ENCODE measurements at regions not wholly inside any gene's neighbourhood (a gene's known extent, or its start where the extent isn't known, plus 50 kb on each side); places are given as distances from the start of the nearest gene placed in this dataset.
"Not testable (repeated sequence)": the region's sequence is repeated elsewhere in the genome, so short reads cannot be mapped to it uniquely, and the experiment has no call there.

DNA sequence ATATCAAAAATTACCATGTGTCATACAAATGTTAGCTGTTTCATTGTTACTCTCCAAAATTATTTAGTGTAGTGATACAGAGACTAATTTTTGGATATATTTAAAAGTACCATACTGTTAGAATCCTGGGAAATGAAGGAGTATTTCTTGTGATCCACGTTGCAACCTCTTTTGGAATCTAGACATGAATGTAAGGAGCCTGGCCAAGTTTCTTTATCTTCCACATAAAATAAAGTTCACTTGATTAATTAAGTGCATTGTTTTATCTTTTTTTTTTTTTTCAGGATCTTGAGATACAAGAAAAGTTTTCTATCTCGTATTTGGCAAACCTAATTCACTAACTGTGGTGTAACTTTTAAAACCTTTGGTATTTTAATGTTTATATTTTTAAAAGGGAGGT lies 270.7 kb downstream of the SOX4 start:
- H3K4me3 ChIP-seq (ENCODE audit: insufficient read depth, low read depth, low read length) = no peak overlapping the region
- H3K27me3 ChIP-seq (ENCODE audit: control insufficient read depth, insufficient read depth, low read length) = no peaks in the 10 kb centered on the region
- no peak for DNase-seq
- H3K36me3 ChIP-seq (replicated peaks; ENCODE audit: control insufficient read depth, insufficient read depth, low read length) = no peaks in the 10 kb centered on the region

DNA sequence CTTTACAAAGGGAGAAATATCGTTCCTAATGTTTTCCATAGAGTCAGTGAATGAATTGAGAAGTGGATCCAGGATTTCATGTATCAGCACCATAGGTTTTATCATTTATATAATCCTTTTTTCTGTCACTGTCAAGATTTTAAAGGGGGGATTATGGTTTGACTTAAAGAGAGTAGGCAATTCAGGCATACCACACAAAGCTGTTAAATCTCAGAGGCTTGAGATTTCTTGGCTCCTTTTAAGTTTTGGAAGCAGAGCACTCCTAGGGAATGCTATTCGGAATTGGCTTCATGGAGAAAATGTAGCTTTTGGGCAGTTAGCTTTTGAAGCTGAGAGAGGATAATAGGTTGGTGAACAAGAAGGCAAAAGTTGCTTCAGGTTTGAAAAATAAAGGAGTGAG lies 274.7 kb downstream of the SOX4 start:
- Histone ChIP-seq H3K27me3 (ENCODE audit: control insufficient read depth, insufficient read depth, low read length) (no peaks in the 10 kb centered on the region), H3K4me3 (ENCODE audit: insufficient read depth, low read depth, low read length) (no peak overlapping the region), H3K36me3 (replicated peaks; ENCODE audit: control insufficient read depth, insufficient read depth, low read length) (no peaks in the 10 kb centered on the region)
- DNase-seq = no peak

DNA sequence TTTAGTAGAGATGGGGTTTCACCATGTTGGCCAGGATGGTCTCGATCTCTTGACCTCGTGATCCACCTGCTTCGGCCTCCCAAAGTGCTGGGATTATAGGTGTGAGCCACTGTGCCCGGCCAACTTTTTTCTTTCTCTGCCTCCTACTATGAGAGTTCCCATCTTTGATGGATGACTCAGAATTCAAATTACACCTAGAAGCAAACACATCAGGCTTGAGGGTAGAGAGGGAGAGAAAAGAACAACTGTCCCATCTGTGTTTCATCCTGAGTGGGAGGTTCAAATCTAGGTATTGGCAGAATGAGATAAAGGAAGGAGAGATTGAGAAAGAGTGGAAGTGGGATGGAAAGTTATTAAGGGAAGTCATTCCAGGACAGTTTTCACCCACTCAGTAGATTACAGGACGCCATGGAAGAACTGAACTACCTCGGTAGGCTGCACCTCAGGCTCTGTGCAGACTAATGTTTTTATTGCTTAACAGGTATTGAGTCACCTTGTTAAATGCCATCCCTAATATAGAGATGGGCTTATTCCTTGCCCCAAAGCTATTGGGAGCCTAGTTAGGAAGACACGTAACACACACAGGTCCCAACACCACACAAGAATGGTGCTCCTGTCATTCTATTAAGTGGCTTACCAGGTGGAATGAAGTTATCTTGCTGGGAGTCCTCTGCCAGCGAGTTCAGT lies 275.7 kb downstream of the SOX4 start:
- no peak for DNase-seq
- Histone ChIP-seq H3K36me3 (replicated peaks; ENCODE audit: control insufficient read depth, insufficient read depth, low read length) (no peaks in the 10 kb centered on the region), H3K4me3 (ENCODE audit: insufficient read depth, low read depth, low read length) (no peak overlapping the region), H3K27me3 (ENCODE audit: control insufficient read depth, insufficient read depth, low read length) (no peaks in the 10 kb centered on the region)

DNA sequence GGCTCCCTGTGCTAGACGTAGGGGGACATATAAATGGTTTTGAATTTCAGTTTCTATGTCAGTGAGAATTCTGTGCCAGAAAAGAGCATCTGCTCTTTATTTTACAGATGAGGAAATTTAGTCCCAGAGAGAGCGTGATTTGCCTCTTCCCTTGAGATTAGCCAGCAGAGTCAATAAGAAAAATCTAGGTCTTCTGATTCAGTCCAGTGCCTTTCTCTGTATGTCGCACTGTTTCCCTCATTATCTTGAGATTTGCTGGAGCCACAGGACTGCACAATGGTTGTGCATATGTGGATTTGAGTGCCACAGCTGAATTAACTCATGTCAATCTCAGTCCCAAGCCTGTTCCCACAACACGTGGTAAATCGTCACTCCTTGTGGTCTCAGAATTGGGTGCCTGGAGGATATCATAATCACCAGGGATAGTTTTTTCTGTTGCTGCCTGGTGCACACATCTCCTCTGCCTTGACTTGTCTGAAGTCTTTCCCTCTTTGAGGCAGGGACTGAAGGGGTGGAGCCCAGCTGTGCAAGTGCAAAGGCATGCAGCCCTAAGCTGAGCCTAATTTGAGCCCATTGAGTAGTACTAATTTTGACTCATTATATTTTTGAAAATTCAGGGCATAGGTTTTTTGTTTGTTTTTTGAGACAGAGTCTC lies 276.7 kb downstream of the SOX4 start:
- no peak for DNase-seq
- H3K27me3 ChIP-seq (ENCODE audit: control insufficient read depth, insufficient read depth, low read length) = no peaks in the 10 kb centered on the region
- H3K4me3 ChIP-seq (ENCODE audit: insufficient read depth, low read depth, low read length) = no peak overlapping the region
- H3K36me3 ChIP-seq (replicated peaks; ENCODE audit: control insufficient read depth, insufficient read depth, low read length) = peaks cover 2% of the 10 kb centered on the region; the same call in 1 of the 2 replicates

DNA sequence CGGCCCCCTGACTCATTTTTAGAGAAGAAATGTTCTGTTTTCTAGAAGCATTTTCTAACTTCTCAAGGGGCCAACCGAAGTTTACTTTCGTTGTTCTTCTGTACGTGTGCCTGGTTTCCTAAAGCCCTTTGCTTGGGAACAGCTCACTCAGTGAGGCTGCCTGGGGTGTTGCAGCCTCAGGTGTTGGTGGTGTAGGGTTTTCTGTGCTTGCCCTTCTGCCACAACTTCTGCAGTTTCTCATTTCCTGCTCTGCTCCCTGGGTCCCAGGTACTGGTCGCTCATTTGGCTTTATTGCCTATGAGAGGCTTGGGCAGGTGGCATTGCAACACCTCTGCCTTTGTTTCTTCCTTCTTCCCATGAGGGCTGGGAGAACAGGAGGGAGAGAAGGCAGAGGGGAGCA lies 278.3 kb downstream of the SOX4 start:
- Histone ChIP-seq H3K4me3 (ENCODE audit: insufficient read depth, low read depth, low read length) (no peak overlapping the region), H3K36me3 (replicated peaks; ENCODE audit: control insufficient read depth, insufficient read depth, low read length) (peaks cover 2% of the 10 kb centered on the region; the same call in 1 of the 2 replicates), H3K27me3 (ENCODE audit: control insufficient read depth, insufficient read depth, low read length) (no peaks in the 10 kb centered on the region)
- no peak for DNase-seq

DNA sequence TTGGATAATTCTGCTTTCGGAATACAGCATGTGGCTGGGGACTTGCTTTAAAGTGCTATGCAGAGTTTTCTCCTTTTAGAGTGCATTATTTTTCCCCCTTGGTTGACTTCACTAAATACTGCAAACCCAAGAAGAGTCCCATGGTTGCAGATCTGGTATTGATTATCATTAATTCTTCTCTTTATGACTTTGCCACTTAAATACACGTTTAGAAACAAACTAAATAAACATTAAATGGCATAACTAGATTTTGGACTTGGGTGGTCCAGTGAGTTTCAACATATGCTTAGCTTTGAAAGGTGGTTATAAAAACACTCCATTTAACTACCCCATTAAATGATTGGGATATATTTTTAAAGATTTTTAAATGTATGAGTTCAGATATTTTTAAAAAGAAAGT lies 279.2 kb downstream of the SOX4 start:
- no peak for DNase-seq
- no peaks in the 10 kb centered on the region for H3K27me3 ChIP-seq (ENCODE audit: control insufficient read depth, insufficient read depth, low read length)
- H3K4me3 ChIP-seq (ENCODE audit: insufficient read depth, low read depth, low read length) = no peak overlapping the region
- H3K36me3 ChIP-seq (replicated peaks; ENCODE audit: control insufficient read depth, insufficient read depth, low read length) = peaks cover 2% of the 10 kb centered on the region; the same call in 1 of the 2 replicates

DNA sequence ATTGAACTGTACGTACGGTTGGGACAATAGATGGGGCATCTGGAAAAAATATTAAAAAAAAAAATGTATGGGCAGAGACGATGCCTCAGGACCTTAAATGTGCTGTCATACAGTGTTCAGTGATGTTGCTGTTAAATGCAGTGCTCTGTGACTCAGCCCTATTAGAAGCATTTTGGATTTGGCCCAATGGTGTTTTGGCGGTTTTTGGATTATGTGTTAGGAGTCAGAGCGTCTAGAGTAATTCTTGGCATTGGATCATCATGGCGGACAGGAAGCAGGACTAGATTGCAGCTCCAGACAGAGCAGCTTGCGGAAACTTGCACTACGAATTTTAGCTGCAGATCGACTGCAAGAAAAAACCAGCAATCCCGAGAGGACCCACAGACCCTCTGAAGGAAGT lies 280.0 kb downstream of the SOX4 start:
- no peak for DNase-seq
- no peaks in the 10 kb centered on the region for H3K27me3 ChIP-seq (ENCODE audit: control insufficient read depth, insufficient read depth, low read length)
- H3K36me3 ChIP-seq (replicated peaks; ENCODE audit: control insufficient read depth, insufficient read depth, low read length) = peaks cover 2% of the 10 kb centered on the region; the same call in 1 of the 2 replicates
- H3K4me3 ChIP-seq (ENCODE audit: insufficient read depth, low read depth, low read length) = no peak overlapping the region

DNA sequence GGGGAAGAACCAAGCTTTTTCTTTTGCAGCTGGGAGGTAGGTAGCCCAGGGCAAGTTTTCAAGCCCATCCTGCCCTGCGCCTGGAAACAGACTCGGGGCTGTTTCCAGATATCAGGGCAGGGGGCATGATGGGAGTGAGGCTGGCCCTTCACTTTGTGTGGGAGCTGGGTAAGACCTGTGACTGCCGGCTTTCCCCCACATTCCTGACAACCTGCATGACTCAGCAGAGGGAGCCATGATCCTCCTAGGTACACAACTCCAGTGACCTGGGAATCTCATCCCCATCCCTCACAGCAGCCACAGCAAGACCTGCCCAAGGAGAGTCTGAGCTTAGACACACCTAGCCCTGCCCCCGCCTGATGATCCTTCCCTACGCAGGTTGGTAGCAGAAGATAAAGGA lies 280.8 kb downstream of the SOX4 start:
- Histone ChIP-seq H3K4me3 (ENCODE audit: insufficient read depth, low read depth, low read length) (no peak overlapping the region), H3K27me3 (ENCODE audit: control insufficient read depth, insufficient read depth, low read length) (no peaks in the 10 kb centered on the region), H3K36me3 (replicated peaks; ENCODE audit: control insufficient read depth, insufficient read depth, low read length) (peaks cover 2% of the 10 kb centered on the region; the same call in 1 of the 2 replicates)
- DNase-seq = no peak

DNA sequence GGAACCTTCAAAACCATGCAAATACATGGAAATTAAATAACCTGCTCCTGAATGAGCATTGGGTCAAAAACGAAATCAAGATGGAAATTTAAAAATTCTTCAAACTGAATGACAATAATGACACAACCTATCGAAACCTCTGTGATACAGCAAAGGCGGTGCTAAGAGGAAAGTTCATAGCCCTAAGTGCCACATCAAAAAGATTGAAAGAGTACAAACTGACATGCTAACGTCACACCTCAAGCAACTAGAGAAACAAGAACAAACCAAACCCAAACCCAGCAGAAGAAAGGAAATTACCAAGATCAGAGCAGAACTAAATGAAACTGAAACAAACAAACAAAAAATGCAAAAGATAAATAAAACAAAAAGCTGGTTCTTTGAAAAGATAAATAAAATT lies 283.5 kb downstream of the SOX4 start:
- not testable (repeated sequence) for H3K27me3 ChIP-seq (ENCODE audit: control insufficient read depth, insufficient read depth, low read length); DNase-seq; H3K36me3 ChIP-seq (replicated peaks; ENCODE audit: control insufficient read depth, insufficient read depth, low read length); H3K4me3 ChIP-seq (ENCODE audit: insufficient read depth, low read depth, low read length)

DNA sequence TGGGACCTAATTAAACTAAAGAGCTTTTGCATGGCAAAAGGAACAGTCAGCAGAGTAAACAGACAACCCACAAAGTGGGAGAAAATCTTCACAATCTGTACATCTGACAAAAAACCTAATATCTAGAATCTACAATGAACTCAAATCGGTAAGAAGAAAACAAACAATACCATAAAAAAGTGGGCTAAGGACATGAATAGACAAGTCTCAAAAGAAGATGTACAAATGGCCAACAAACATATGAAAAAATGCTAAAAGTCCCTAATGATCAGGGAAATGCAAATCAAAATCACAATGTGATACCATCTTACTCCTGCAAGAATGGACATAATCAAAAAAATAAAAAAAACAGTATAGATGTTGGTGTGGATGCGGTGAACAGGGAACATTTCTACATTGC lies 286.7 kb downstream of the SOX4 start:
- H3K27me3 ChIP-seq (ENCODE audit: control insufficient read depth, insufficient read depth, low read length) = not testable (repeated sequence)

DNA sequence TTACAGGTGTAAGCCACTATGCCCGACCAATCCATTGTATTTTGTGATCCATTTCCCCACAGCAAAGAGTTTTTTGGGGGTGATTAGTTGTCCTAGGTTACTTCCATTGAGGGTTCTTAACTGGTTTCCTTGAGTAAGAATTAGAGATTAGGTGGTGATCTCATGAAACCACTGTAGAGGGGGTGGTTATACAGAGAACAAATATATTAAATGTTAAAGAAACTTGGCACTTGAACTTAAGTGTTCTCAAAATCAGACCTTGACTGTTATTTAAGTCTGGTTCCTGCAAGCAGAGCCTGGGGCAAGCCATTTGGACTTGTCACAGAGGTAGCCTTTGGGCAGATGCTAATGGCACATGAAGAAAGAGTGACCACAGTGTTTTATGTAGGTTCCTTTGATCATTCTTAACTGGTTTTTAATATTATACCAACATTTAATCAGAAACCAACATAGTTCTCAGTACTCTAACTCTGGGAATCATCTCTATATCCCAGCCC lies 288.5 kb downstream of the SOX4 start:
- no peaks in the 10 kb centered on the region for H3K36me3 ChIP-seq (replicated peaks; ENCODE audit: control insufficient read depth, insufficient read depth, low read length)
- DNase-seq = no peak
- H3K4me3 ChIP-seq (ENCODE audit: insufficient read depth, low read depth, low read length) = no peak overlapping the region
- H3K27me3 ChIP-seq (ENCODE audit: control insufficient read depth, insufficient read depth, low read length) = no peaks in the 10 kb centered on the region

More for the DNA sequence above, 286.7 kb downstream of the SOX4 start:
- H3K36me3 ChIP-seq (replicated peaks; ENCODE audit: control insufficient read depth, insufficient read depth, low read length); DNase-seq; H3K4me3 ChIP-seq (ENCODE audit: insufficient read depth, low read depth, low read length): not testable (repeated sequence)

DNA sequence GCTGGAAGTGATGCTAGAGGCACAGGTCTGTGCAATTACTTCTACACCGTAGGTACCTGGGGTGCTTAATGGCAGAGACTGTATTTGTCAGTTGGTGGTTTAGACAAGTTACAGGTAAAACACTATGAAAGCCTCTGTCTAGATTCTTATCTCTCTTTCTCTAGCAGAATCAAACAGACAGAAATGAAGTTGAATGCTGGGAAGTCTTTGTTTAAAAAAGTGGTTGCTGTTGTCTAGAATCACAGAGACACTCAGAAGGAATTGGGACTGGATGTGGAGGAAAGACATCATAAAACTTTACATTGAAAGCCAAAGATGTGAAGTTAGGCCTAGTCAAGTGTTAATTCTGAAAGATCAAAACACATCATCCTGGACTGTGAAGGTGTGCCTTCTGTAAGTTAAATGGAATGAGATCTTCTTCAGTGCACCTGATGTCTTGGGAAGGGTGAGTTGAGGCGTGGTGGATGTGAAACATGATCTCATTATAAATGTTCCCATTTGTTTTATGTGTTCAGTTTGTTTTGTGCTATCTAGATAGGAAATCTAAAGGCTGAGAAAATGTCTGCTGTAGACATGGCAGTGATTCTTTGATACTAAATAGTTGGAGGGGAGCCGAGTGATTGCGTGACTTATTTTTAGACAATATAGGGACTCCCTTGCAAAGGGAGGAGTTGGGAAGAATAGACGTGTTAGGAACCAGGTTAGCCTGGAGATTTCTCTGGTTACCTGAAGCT lies 290.2 kb downstream of the SOX4 start:
- H3K27me3 ChIP-seq (ENCODE audit: control insufficient read depth, insufficient read depth, low read length) = no peaks in the 10 kb centered on the region
- H3K36me3 ChIP-seq (replicated peaks; ENCODE audit: control insufficient read depth, insufficient read depth, low read length) = no peaks in the 10 kb centered on the region
- no peak overlapping the region for H3K4me3 ChIP-seq (ENCODE audit: insufficient read depth, low read depth, low read length)
- no peak for DNase-seq

DNA sequence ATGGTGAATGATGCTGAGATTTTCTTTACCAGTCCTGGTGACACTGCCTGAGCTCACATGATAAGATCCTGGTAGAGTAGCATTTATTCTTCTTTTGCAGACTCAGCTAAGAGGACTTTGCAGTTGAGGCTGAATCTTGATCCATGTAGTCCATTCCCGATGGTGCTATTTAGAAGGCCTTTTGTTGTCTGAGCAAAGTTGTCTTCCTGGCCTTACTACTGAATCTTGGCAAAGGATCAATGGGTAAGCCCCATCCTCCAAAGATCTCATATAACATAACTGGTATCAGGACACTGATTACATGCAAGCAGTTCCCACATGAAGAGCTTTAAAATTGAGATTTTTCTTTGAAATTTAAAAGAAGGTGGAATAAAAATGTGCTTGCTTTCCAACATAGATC lies 291.6 kb downstream of the SOX4 start:
- H3K36me3 ChIP-seq (replicated peaks; ENCODE audit: control insufficient read depth, insufficient read depth, low read length) = no peaks in the 10 kb centered on the region
- no peak overlapping the region for H3K4me3 ChIP-seq (ENCODE audit: insufficient read depth, low read depth, low read length)
- no peak for DNase-seq
- no peaks in the 10 kb centered on the region for H3K27me3 ChIP-seq (ENCODE audit: control insufficient read depth, insufficient read depth, low read length)

DNA sequence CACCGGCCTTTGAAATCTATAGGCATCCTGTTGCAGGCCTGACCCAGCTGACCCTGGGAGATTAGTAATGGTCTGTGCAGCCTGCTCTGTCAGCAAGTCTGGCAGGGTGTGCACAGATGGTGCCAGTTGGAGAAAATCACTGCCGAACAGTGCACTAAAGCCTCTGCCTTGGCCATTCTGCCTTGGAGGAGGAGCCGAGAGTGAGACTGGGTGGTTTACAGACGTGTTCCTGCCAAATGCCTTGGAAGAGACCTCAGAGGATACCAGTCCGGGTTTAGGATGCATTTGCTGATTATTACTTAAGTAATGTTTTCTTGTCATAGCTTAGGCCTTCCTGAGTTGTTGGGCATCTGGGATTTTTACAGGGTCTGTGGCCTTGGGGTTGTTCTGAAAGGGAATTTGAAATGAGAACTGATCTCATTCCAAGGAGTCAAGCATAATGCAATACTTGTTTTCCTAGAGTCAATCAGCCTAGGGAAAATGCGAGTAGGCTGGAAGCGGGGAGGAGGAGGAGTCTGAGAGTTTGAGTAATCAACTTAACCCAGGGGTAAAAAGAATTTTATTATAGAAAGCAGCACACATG lies 292.1 kb downstream of the SOX4 start:
- H3K36me3 ChIP-seq (replicated peaks; ENCODE audit: control insufficient read depth, insufficient read depth, low read length) = no peaks in the 10 kb centered on the region
- H3K4me3 ChIP-seq (ENCODE audit: insufficient read depth, low read depth, low read length) = no peak overlapping the region
- no peaks in the 10 kb centered on the region for H3K27me3 ChIP-seq (ENCODE audit: control insufficient read depth, insufficient read depth, low read length)
- DNase-seq = no peak
